ENCODE measurements at regions not wholly inside any gene's neighbourhood (a gene's known extent, or its start where the extent isn't known, plus 50 kb on each side); places are given as distances from the start of the nearest gene placed in this dataset.

- DNase-seq: peak; percentile 54
- Histone ChIP-seq H3K9ac (ENCODE audit: low read depth in 2 of 2, low read length in 2 of 2) (peak overlapping the region; percentile 66 to 76), H3K4me1 (no peaks in the 10 kb centered on the region), H3K27me3 (no peaks in the 10 kb centered on the region), H3K4me3 (peak overlapping the region; percentile 52), H3K27ac (no peak overlapping the region), H3K36me3 (no peaks in the 10 kb centered on the region), H3K9me3 (no peaks in the 10 kb centered on the region)
- intact Hi-C loops (cut with DNase I): loop anchor here (5.0 to 10.0 kb wide), 6 partner anchors 205 to 642 kb away; no protein-coding TSS in a partner anchor
- peak; percentile 14 for TF ChIP-seq CTCF (IDR thresholded peaks at IDR 0.05)
These were observed 141.9 kb upstream of the CTAGE1 start for GRCh38 chr18:22559414-22560274.

GRCh38 chr18:22560275-22560610, 142.5 kb upstream of the CTAGE1 start:
- no peak for TF ChIP-seq CTCF (IDR thresholded peaks at IDR 0.05)
- no peaks in the 10 kb centered on the region for H3K4me1 ChIP-seq
- no peaks in the 10 kb centered on the region for H3K27me3 ChIP-seq
- no peaks in the 10 kb centered on the region for H3K9me3 ChIP-seq
- H3K4me3 ChIP-seq: peak overlapping the region; percentile 52
- no peak overlapping the region for H3K27ac ChIP-seq
- DNase-seq: no peak
- H3K36me3 ChIP-seq: no peaks in the 10 kb centered on the region
- intact Hi-C loops (cut with DNase I): loop anchor here (5.0 to 10.0 kb wide), 6 partner anchors 205 to 643 kb away; no protein-coding TSS in a partner anchor
- peak overlapping the region in 1 of 2 donors; percentile 76 for H3K9ac ChIP-seq (ENCODE audit: low read depth in 2 of 2, low read length in 2 of 2)

- intact Hi-C loops (cut with DNase I): loop anchor here (5.0 to 10.0 kb wide), 6 partner anchors 206 to 643 kb away; no protein-coding TSS in a partner anchor
- Histone ChIP-seq H3K4me3 (no peak overlapping the region), H3K27me3 (no peaks in the 10 kb centered on the region), H3K27ac (no peak overlapping the region), H3K9me3 (no peaks in the 10 kb centered on the region), H3K36me3 (no peaks in the 10 kb centered on the region), H3K9ac (ENCODE audit: low read depth in 2 of 2, low read length in 2 of 2) (no peak overlapping the region), H3K4me1 (no peaks in the 10 kb centered on the region)
- DNase-seq: no peak
- no peak for TF ChIP-seq CTCF (IDR thresholded peaks at IDR 0.05)
These were observed 143.1 kb upstream of the CTAGE1 start for GRCh38 chr18:22560797-22561196.

- H3K9ac ChIP-seq (ENCODE audit: low read depth in 2 of 2, low read length in 2 of 2): no peak overlapping the region
- no peak overlapping the region for H3K27ac ChIP-seq
- H3K27me3 ChIP-seq: no peaks in the 10 kb centered on the region
These were observed 145.5 kb upstream of the CTAGE1 start for GRCh38 chr18:22563164-22563583.

GRCh38 chr18:22564036-22564435, 146.3 kb upstream of the CTAGE1 start:
- Histone ChIP-seq H3K27me3 (no peaks in the 10 kb centered on the region), H3K27ac (no peak overlapping the region), H3K36me3 (no peaks in the 10 kb centered on the region), H3K9me3 (no peaks in the 10 kb centered on the region), H3K4me1 (no peaks in the 10 kb centered on the region), H3K4me3 (no peak overlapping the region), H3K9ac (ENCODE audit: low read depth in 2 of 2, low read length in 2 of 2) (no peak overlapping the region)
- TF ChIP-seq CTCF (IDR thresholded peaks at IDR 0.05): no peak
- no peak for DNase-seq
- intact Hi-C loops (cut with DNase I): loop anchor here (5.0 to 10.0 kb wide), 6 partner anchors 209 to 647 kb away; no protein-coding TSS in a partner anchor

More at GRCh38 chr18:22563164-22563583, 145.5 kb upstream of the CTAGE1 start:
- no peak overlapping the region for H3K4me3 ChIP-seq
- peak; percentile 55 for DNase-seq
- peak; percentile 61 for TF ChIP-seq CTCF (IDR thresholded peaks at IDR 0.05)
- H3K9me3 ChIP-seq: no peaks in the 10 kb centered on the region
- no peaks in the 10 kb centered on the region for H3K4me1 ChIP-seq
- H3K36me3 ChIP-seq: no peaks in the 10 kb centered on the region
- intact Hi-C loops (cut with DNase I): loop anchor here (5.0 to 10.0 kb wide), 6 partner anchors 208 to 646 kb away; no protein-coding TSS in a partner anchor

Measured in colonic mucosa (tissue), 4 donors.